NCI-H748 (cell line): ENCODE measurements at regions not wholly inside any gene's neighbourhood (a gene's known extent, or its start where the extent isn't known, plus 50 kb on each side); places are given as distances from the start of the nearest gene placed in this dataset.
"Not testable (repeated sequence)": the region's sequence is repeated elsewhere in the genome, so short reads cannot be mapped to it uniquely, and the experiment has no call there.

Experiments used
- DNase-seq: peaks from one replicate; lab custom pipeline; 2025; ENCODE audit not compliant: unreplicated experiment; lab: John Stamatoyannopoulos, UW

GRCh38 chr12:91704446-91704845, 441.2 kb downstream of the BTG1 start:
- DNase-seq: peak; percentile 88

- DNase-seq: peak; percentile 51
These were observed 442.0 kb downstream of the BTG1 start for GRCh38 chr12:91703491-91704283.

GRCh38 chr12:91702843-91703425, 442.7 kb downstream of the BTG1 start:
- no peak for DNase-seq

GRCh38 chr12:91695964-91696363, 449.7 kb downstream of the BTG1 start:
- peak; percentile 87 for DNase-seq

GRCh38 chr12:91695406-91695805, 450.2 kb downstream of the BTG1 start:
- DNase-seq: not testable (repeated sequence)

GRCh38 chr12:91690531-91690930, 455.1 kb downstream of the BTG1 start:
- no peak for DNase-seq

GRCh38 chr12:91687052-91688017, 458.3 kb downstream of the BTG1 start:
- no peak for DNase-seq

- no peak for DNase-seq
These were observed 459.7 kb downstream of the BTG1 start for GRCh38 chr12:91685917-91686316.

- DNase-seq: no peak
These were observed 463.9 kb downstream of the BTG1 start for GRCh38 chr12:91681751-91682150.

GRCh38 chr12:91680864-91681263, 464.8 kb downstream of the BTG1 start:
- no peak for DNase-seq

GRCh38 chr12:91677556-91677955, 468.1 kb downstream of the BTG1 start:
- DNase-seq: peak; percentile 9

GRCh38 chr12:91675401-91675800, 470.2 kb downstream of the BTG1 start:
- no peak for DNase-seq

GRCh38 chr12:91672130-91672529, 473.5 kb downstream of the BTG1 start:
- DNase-seq: peak; percentile 29

GRCh38 chr12:91667694-91668093, 478.0 kb downstream of the BTG1 start:
- DNase-seq: no peak

GRCh38 chr12:91663744-91664143, 481.1 kb upstream of the DCN start:
- DNase-seq: peak; percentile 89

GRCh38 chr12:91663310-91663709, 480.7 kb upstream of the DCN start:
- DNase-seq: peak; percentile 95

- no peak for DNase-seq
These were observed 479.4 kb upstream of the DCN start for GRCh38 chr12:91662021-91662420.

- DNase-seq: no peak
These were observed 474.4 kb upstream of the DCN start for GRCh38 chr12:91657032-91657431.

- DNase-seq: no peak
These were observed 473.3 kb upstream of the DCN start for GRCh38 chr12:91655966-91656365.

GRCh38 chr12:91654087-91654486, 471.5 kb upstream of the DCN start:
- no peak for DNase-seq

- no peak for DNase-seq
These were observed 469.1 kb upstream of the DCN start for GRCh38 chr12:91651728-91652127.

GRCh38 chr12:91643763-91644162, 461.1 kb upstream of the DCN start:
- DNase-seq: no peak
